ENCODE measurements at regions not wholly inside any gene's neighbourhood (a gene's known extent, or its start where the extent isn't known, plus 50 kb on each side); places are given as distances from the start of the nearest gene placed in this dataset.

GRCh38 chr10:4648999-4649398 is 177.0 kb upstream of the AKR1E2 start:
- TF ChIP-seq, protein P1, sequence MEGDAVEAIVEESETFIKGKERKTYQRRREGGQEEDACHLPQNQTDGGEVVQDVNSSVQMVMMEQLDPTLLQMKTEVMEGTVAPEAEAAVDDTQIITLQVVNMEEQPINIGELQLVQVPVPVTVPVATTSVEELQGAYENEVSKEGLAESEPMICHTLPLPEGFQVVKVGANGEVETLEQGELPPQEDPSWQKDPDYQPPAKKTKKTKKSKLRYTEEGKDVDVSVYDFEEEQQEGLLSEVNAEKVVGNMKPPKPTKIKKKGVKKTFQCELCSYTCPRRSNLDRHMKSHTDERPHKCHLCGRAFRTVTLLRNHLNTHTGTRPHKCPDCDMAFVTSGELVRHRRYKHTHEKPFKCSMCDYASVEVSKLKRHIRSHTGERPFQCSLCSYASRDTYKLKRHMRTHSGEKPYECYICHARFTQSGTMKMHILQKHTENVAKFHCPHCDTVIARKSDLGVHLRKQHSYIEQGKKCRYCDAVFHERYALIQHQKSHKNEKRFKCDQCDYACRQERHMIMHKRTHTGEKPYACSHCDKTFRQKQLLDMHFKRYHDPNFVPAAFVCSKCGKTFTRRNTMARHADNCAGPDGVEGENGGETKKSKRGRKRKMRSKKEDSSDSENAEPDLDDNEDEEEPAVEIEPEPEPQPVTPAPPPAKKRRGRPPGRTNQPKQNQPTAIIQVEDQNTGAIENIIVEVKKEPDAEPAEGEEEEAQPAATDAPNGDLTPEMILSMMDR (conservative IDR thresholded peaks at IDR 0.05) = no peak
- no peak for TF ChIP-seq EZH2 (IDR thresholded peaks at IDR 0.05; ENCODE audit: low read depth)
